ENCODE measurements at regions not wholly inside any gene's neighbourhood (a gene's known extent, or its start where the extent isn't known, plus 50 kb on each side); places are given as distances from the start of the nearest gene placed in this dataset.

DNA sequence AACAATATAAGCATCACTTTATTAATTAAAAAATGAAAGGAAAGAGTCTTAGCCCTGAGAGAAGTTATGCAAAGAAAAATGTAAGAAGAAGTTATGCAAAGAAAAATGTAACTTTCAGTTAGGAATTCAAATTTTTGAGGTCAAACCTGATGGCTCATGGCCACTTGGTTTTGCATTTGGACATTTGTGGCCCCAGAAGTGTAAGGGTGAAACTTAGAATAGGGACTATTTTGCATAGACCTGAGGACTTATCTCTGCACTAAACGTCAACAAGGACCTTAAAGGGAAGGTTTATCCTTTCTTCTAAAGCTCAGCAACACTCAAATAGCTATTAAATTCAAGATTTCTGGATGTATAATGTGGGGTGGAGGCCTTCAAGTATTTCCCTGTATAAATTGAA, 724.5 kb upstream of the POT1 start:
- Histone ChIP-seq H3K4me2 (ENCODE audit: low read length) (no peak overlapping the region), H3K9me2 (replicated peaks; ENCODE audit: control insufficient read depth, low read length) (no peaks in the 10 kb centered on the region), H3K9me3 (ENCODE audit: control insufficient read depth, insufficient read depth, low read length) (no peaks in the 10 kb centered on the region), H3K79me2 (ENCODE audit: control insufficient read depth, low read length) (no peaks in the 10 kb centered on the region), H3K36me3 (ENCODE audit: control insufficient read depth, low read length) (no peaks in the 10 kb centered on the region), H3K27me3 (ENCODE audit: control insufficient read depth, low read length) (no peaks in the 10 kb centered on the region), H3K27ac (ENCODE audit: low read depth, low read length) (no peak overlapping the region), H3K4me1 (ENCODE audit: control insufficient read depth, low read length) (no peaks in the 10 kb centered on the region), H3F3A (ENCODE audit: control insufficient read depth, insufficient read depth) (no peaks in the 10 kb centered on the region), H4K20me1 (ENCODE audit: control insufficient read depth, insufficient read depth, low read depth, low read length) (no peaks in the 10 kb centered on the region), H3K4me3 (ENCODE audit: low read length) (no peak overlapping the region)
- no peak for TF ChIP-seq EZH2phosphoT487 (IDR thresholded peaks at IDR 0.05; ENCODE audit: borderline replicate concordance, low read length)
- TF ChIP-seq, protein P1, sequence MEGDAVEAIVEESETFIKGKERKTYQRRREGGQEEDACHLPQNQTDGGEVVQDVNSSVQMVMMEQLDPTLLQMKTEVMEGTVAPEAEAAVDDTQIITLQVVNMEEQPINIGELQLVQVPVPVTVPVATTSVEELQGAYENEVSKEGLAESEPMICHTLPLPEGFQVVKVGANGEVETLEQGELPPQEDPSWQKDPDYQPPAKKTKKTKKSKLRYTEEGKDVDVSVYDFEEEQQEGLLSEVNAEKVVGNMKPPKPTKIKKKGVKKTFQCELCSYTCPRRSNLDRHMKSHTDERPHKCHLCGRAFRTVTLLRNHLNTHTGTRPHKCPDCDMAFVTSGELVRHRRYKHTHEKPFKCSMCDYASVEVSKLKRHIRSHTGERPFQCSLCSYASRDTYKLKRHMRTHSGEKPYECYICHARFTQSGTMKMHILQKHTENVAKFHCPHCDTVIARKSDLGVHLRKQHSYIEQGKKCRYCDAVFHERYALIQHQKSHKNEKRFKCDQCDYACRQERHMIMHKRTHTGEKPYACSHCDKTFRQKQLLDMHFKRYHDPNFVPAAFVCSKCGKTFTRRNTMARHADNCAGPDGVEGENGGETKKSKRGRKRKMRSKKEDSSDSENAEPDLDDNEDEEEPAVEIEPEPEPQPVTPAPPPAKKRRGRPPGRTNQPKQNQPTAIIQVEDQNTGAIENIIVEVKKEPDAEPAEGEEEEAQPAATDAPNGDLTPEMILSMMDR (IDR thresholded peaks at IDR 0.05; ENCODE audit: low read depth, low read length, poor library complexity, severe bottlenecking), result no peak

DNA sequence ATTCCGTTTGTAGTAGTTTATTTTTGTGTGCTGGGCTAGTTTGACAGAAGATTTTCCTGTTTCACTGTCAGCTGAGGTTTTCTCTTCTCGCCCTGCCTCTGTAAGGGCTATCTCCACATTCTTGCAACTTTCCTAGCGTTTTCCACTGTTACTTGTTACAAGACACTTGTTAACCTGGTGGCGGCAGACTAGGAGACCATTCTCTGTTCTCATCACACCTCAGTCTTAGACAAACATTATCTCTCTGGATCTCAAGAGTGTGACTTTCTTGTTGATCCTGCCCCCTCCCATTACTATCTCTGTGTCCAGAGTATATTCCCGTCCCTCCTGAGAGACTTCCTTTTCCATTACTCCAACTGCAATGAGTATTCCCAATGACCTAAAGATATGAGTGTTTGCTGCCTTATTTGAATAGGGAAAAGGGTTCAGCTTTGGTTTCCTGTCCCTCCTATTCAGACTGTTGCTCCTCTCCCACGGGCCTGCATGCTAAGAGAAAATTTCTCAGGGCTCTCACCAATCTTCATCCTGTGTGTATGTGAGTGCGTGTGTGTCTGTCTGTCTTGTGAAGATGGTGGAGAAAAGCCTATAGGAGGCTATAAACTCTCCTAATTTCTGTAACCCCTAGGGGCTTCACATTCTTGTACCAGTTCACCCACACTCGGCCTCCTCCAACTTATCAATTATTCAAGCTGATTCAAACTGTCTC, 722.4 kb upstream of the POT1 start:
- Histone ChIP-seq H3K27me3 (ENCODE audit: control insufficient read depth, low read length) (no peaks in the 10 kb centered on the region), H3K27ac (ENCODE audit: low read depth, low read length) (no peak overlapping the region), H3K4me1 (ENCODE audit: control insufficient read depth, low read length) (no peaks in the 10 kb centered on the region), H3K36me3 (ENCODE audit: control insufficient read depth, low read length) (no peaks in the 10 kb centered on the region), H3K79me2 (ENCODE audit: control insufficient read depth, low read length) (no peaks in the 10 kb centered on the region), H3K4me3 (ENCODE audit: low read length) (no peak overlapping the region), H3K9me3 (ENCODE audit: control insufficient read depth, insufficient read depth, low read length) (no peaks in the 10 kb centered on the region), H4K20me1 (ENCODE audit: control insufficient read depth, insufficient read depth, low read depth, low read length) (no peaks in the 10 kb centered on the region), H3K4me2 (ENCODE audit: low read length) (no peak overlapping the region), H3F3A (ENCODE audit: control insufficient read depth, insufficient read depth) (no peaks in the 10 kb centered on the region), H3K9me2 (replicated peaks; ENCODE audit: control insufficient read depth, low read length) (no peaks in the 10 kb centered on the region)
- no peak for TF ChIP-seq EZH2phosphoT487 (IDR thresholded peaks at IDR 0.05; ENCODE audit: borderline replicate concordance, low read length)
- TF ChIP-seq, protein P1 (IDR thresholded peaks at IDR 0.05; ENCODE audit: low read depth, low read length, poor library complexity, severe bottlenecking), result no peak

DNA sequence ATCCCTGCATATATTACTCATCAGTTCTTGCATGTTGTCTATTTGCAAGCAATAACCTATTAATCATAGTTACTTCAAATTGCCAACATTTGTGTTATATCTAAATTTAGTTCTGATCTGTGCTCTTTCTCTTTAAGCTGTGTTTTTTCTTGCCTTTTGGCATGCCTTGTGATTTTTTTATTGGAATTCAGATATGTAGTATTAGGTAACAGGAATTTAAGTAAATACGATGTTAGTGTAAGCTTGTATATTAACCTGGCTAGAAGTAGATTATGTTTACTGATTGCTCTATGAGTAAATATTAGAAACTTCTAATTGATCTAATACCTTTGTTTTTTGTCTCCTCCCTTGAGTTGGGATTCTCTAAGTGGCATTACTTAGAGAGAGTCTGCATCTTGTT, 718.9 kb upstream of the POT1 start:
- Histone ChIP-seq H3F3A (ENCODE audit: control insufficient read depth, insufficient read depth) (no peaks in the 10 kb centered on the region), H4K20me1 (ENCODE audit: control insufficient read depth, insufficient read depth, low read depth, low read length) (no peaks in the 10 kb centered on the region), H3K27me3 (ENCODE audit: control insufficient read depth, low read length) (no peaks in the 10 kb centered on the region), H3K27ac (ENCODE audit: low read depth, low read length) (no peak overlapping the region), H3K79me2 (ENCODE audit: control insufficient read depth, low read length) (no peaks in the 10 kb centered on the region), H3K36me3 (ENCODE audit: control insufficient read depth, low read length) (no peaks in the 10 kb centered on the region), H3K4me1 (ENCODE audit: control insufficient read depth, low read length) (no peaks in the 10 kb centered on the region), H3K4me3 (ENCODE audit: low read length) (no peak overlapping the region), H3K9me2 (replicated peaks; ENCODE audit: control insufficient read depth, low read length) (no peaks in the 10 kb centered on the region), H3K4me2 (ENCODE audit: low read length) (no peak overlapping the region), H3K9me3 (ENCODE audit: control insufficient read depth, insufficient read depth, low read length) (no peaks in the 10 kb centered on the region)
- no peak for TF ChIP-seq EZH2phosphoT487 (IDR thresholded peaks at IDR 0.05; ENCODE audit: borderline replicate concordance, low read length)
- TF ChIP-seq, protein P1 (IDR thresholded peaks at IDR 0.05; ENCODE audit: low read depth, low read length, poor library complexity, severe bottlenecking), result no peak

All from DOHH2 (cell line).